Smooth muscle cell (in vitro differentiated cells): ENCODE measurements at regions not wholly inside any gene's neighbourhood (a gene's known extent, or its start where the extent isn't known, plus 50 kb on each side); places are given as distances from the start of the nearest gene placed in this dataset.

ENCODE experiments used
- DNase-seq: peaks from one replicate; lab custom pipeline; 2025; ENCODE audit not compliant: unreplicated experiment; lab: John Stamatoyannopoulos, UW
- H2AFZ ChIP-seq: fragments of 200-600 bp; sonication (generic); 2 replicates; pipeline ENCODE4 v1.6.0; 2016; ENCODE audit warnings: antibody characterized with exemption, low read depth, mild to moderate bottlenecking
- H3F3A ChIP-seq: fragments of 200-600 bp; sonication (generic); 2 replicates; pipeline ENCODE4 v1.6.0; 2017; ENCODE audit warnings: antibody characterized with exemption, low read depth
- H3K27ac ChIP-seq: fragments of 200-600 bp; sonication (generic); 2 replicates; pipeline ENCODE4 v1.5.1; 2016; ENCODE audit warnings: low read depth, mild to moderate bottlenecking
- H3K27me3 ChIP-seq: fragments of 200-600 bp; sonication (generic); 2 replicates; pipeline ENCODE4 v1.6.1; 2016; ENCODE audit warnings: low read depth, mild to moderate bottlenecking
- H3K36me3 ChIP-seq: fragments of 200-600 bp; sonication (generic); 2 replicates; pipeline ENCODE4 v1.5.1; 2016; ENCODE audit warnings: low read depth
- H3K4me1 ChIP-seq: fragments of 200-600 bp; sonication (generic); 2 replicates; pipeline ENCODE4 v1.5.1; 2016; ENCODE audit warnings: low read depth
- H3K4me2 ChIP-seq: fragments of 200-600 bp; sonication (generic); 2 replicates; pipeline ENCODE4 v1.6.0; 2016; ENCODE audit warnings: mild to moderate bottlenecking
- H3K4me3 ChIP-seq: fragments of 200-600 bp; sonication (generic); 2 replicates; pipeline ENCODE4 v1.5.1; 2016; ENCODE audit warnings: mild to moderate bottlenecking
- H3K79me2 ChIP-seq: fragments of 200-600 bp; sonication (generic); 2 replicates; pipeline ENCODE4 v1.6.0; 2016; ENCODE audit warnings: low read depth, mild to moderate bottlenecking
- H3K9ac ChIP-seq: fragments of 200-600 bp; sonication (generic); 2 replicates; pipeline ENCODE4 v1.6.0; 2016; ENCODE audit warnings: low read depth
- H3K9me3 ChIP-seq: fragments of 200-600 bp; sonication (generic); replicated peaks from 2 replicates; pipeline ENCODE4 v1.5.1; 2016; ENCODE audit warnings: low read depth
- H4K20me1 ChIP-seq: fragments of 200-600 bp; sonication (generic); 2 replicates; pipeline ENCODE4 v1.6.0; 2016; ENCODE audit warnings: low read depth
- WGBS: methylation state at CpG from one replicate; pipeline ENCODE4 v1.1.7; 2016; ENCODE audit warnings: low lambda C conversion rate; 5-methylcytosine and 5-hydroxymethylcytosine counted together
- TF ChIP-seq, protein P1 (sequence below): fragments of 200-600 bp; sonication (generic); IDR thresholded peaks from 2 replicates; pipeline ENCODE4 v1.5.1; 2017; ENCODE audit warnings: borderline replicate concordance, mild to moderate bottlenecking, antibody characterized with exemption; ENCODE audit not compliant: insufficient read depth, poor library complexity, severe bottlenecking

GRCh38 chr13:64052521-64052920, 2636.9 kb upstream of the PCDH20 start:
- Histone ChIP-seq H4K20me1 (no peaks in the 10 kb centered on the region), H3K4me2 (no peak overlapping the region), H3F3A (no peaks in the 10 kb centered on the region), H2AFZ (no peak overlapping the region), H3K9me3 (no peaks in the 10 kb centered on the region), H3K79me2 (no peaks in the 10 kb centered on the region), H3K27ac (no peak overlapping the region), H3K4me3 (no peak overlapping the region), H3K9ac (no peak overlapping the region), H3K27me3 (no peaks in the 10 kb centered on the region), H3K4me1 (no peaks in the 10 kb centered on the region), H3K36me3 (no peaks in the 10 kb centered on the region)
- TF ChIP-seq, protein P1, sequence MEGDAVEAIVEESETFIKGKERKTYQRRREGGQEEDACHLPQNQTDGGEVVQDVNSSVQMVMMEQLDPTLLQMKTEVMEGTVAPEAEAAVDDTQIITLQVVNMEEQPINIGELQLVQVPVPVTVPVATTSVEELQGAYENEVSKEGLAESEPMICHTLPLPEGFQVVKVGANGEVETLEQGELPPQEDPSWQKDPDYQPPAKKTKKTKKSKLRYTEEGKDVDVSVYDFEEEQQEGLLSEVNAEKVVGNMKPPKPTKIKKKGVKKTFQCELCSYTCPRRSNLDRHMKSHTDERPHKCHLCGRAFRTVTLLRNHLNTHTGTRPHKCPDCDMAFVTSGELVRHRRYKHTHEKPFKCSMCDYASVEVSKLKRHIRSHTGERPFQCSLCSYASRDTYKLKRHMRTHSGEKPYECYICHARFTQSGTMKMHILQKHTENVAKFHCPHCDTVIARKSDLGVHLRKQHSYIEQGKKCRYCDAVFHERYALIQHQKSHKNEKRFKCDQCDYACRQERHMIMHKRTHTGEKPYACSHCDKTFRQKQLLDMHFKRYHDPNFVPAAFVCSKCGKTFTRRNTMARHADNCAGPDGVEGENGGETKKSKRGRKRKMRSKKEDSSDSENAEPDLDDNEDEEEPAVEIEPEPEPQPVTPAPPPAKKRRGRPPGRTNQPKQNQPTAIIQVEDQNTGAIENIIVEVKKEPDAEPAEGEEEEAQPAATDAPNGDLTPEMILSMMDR = no peak
- no peak for DNase-seq
- 94% methylated on average over 1 of the region's 1 CpG for WGBS

- Histone ChIP-seq H4K20me1 (no peaks in the 10 kb centered on the region), H3K4me3 (no peak overlapping the region), H3K79me2 (no peaks in the 10 kb centered on the region), H3K4me2 (no peak overlapping the region), H3K9me3 (no peaks in the 10 kb centered on the region), H3K27ac (no peak overlapping the region), H2AFZ (no peak overlapping the region), H3F3A (no peaks in the 10 kb centered on the region), H3K36me3 (no peaks in the 10 kb centered on the region), H3K27me3 (no peaks in the 10 kb centered on the region), H3K9ac (no peak overlapping the region), H3K4me1 (no peaks in the 10 kb centered on the region)
- DNase-seq = no peak
- TF ChIP-seq, protein P1 = no peak
Measured at GRCh38 chr13:64051278-64051677, 2635.6 kb upstream of the PCDH20 start.

GRCh38 chr13:64041296-64041695, 2625.6 kb upstream of the PCDH20 start:
- Histone ChIP-seq H3K27ac (no peak overlapping the region), H4K20me1 (no peaks in the 10 kb centered on the region), H2AFZ (no peak overlapping the region), H3K4me1 (no peaks in the 10 kb centered on the region), H3K36me3 (no peaks in the 10 kb centered on the region), H3K27me3 (no peaks in the 10 kb centered on the region), H3K79me2 (no peaks in the 10 kb centered on the region), H3F3A (no peaks in the 10 kb centered on the region), H3K9ac (no peak overlapping the region), H3K4me2 (no peak overlapping the region), H3K4me3 (no peak overlapping the region), H3K9me3 (no peaks in the 10 kb centered on the region)
- TF ChIP-seq, protein P1 = no peak
- 58% methylated on average over 2 of the region's 2 CpGs for WGBS
- DNase-seq = no peak

GRCh38 chr13:64033921-64034320, 2618.3 kb upstream of the PCDH20 start:
- H3K9me3 ChIP-seq = no peaks in the 10 kb centered on the region
- WGBS = 94% methylated on average over 1 of the region's 1 CpG

More at GRCh38 chr13:64033921-64034320, 2618.3 kb upstream of the PCDH20 start:
- Histone ChIP-seq H4K20me1 (no peaks in the 10 kb centered on the region), H3K79me2 (no peaks in the 10 kb centered on the region), H3K27ac (no peak overlapping the region), H3F3A (no peaks in the 10 kb centered on the region), H3K9ac (no peak overlapping the region), H2AFZ (no peak overlapping the region), H3K4me3 (no peak overlapping the region), H3K36me3 (no peaks in the 10 kb centered on the region), H3K27me3 (peaks cover 8% of the 10 kb centered on the region), H3K4me2 (no peak overlapping the region), H3K4me1 (no peaks in the 10 kb centered on the region)
- DNase-seq = no peak
- TF ChIP-seq, protein P1 = no peak
